GM12891 (cell line): ENCODE measurements at regions not wholly inside any gene's neighbourhood (a gene's known extent, or its start where the extent isn't known, plus 50 kb on each side); places are given as distances from the start of the nearest gene placed in this dataset.

Source experiments
- PAX5 ChIP-seq: IDR thresholded peaks from 2 replicates; pipeline ENCODE4 v1.6.1; 2011; ENCODE audit warnings: low read length, moderate library complexity, mild to moderate bottlenecking; ENCODE audit not compliant: insufficient read depth, severe bottlenecking
- POLR2A ChIP-seq: IDR thresholded peaks from 2 replicates; pipeline ENCODE4 v1.6.1; 2011; ENCODE audit warnings: low read depth, low read length, control low read depth
- POLR2AphosphoS5 ChIP-seq: IDR thresholded peaks from 2 replicates; pipeline ENCODE4 v1.6.1; 2011; ENCODE audit warnings: low read depth, low read length, control low read depth

- TF ChIP-seq PAX5 (no peak), POLR2AphosphoS5 (no peak), POLR2A (no peak)
These were observed 234.7 kb upstream of the ZPLD1 start for GRCh38 chr3:102200126-102200525.
